ENCODE measurements at regions not wholly inside any gene's neighbourhood (a gene's known extent, or its start where the extent isn't known, plus 50 kb on each side); places are given as distances from the start of the nearest gene placed in this dataset.
A peak's percentile ranks its signal among the peaks of the same experiment; 100 is the strongest.

DNA sequence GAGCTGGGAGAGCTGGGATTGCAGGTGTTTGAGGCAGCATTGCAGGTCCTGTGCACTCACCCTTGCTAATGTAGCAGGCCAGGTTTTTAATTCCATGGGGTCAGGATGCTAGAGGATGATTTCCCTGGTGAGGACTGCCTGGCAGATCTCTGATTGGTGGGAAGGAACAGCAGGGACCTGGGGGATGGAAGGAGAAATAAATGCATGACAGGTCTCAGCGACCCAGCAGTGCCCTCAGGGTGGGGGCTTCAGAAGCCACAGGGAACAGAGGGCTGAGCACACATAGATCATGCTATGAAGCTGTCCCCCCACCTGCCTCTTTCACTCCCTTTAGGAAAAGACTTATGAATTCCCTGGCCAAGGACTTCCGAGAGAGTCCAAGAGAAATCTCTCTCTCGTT is 255.5 kb upstream of the N4BP1 start:
- H3K4me3 Mint-ChIP-seq = no peak overlapping the region
- DNase-seq = no peak
- no peaks in the 10 kb centered on the region for H3K27me3 Mint-ChIP-seq
- H3K4me1 Mint-ChIP-seq = no peaks in the 10 kb centered on the region
- H3K9me3 Mint-ChIP-seq = peaks cover 23 to 36% of the 10 kb centered on the region in 2 donors
- no peak overlapping the region for H3K27ac Mint-ChIP-seq
- ATAC-seq = no peak

GRCh38 chr16:48864055-48864454 is 254.1 kb upstream of the N4BP1 start:
- peaks cover 17 to 34% of the 10 kb centered on the region in 2 donors for H3K9me3 Mint-ChIP-seq

GRCh38 chr16:48862087-48862532 is 252.1 kb upstream of the N4BP1 start:
- ATAC-seq (no peak), DNase-seq (no peak)
- H3K4me3 Mint-ChIP-seq = no peak overlapping the region
- no peak overlapping the region for H3K27ac Mint-ChIP-seq
- H3K4me1 Mint-ChIP-seq = no peaks in the 10 kb centered on the region
- no peaks in the 10 kb centered on the region for H3K27me3 Mint-ChIP-seq
- H3K9me3 Mint-ChIP-seq = peaks cover 10 to 34% of the 10 kb centered on the region in 2 donors

More at GRCh38 chr16:48864055-48864454, 254.1 kb upstream of the N4BP1 start:
- Mint-ChIP-seq H3K4me3 (no peak overlapping the region), H3K4me1 (no peaks in the 10 kb centered on the region), H3K27ac (peak overlapping the region in 1 of 2 donors; percentile 8), H3K27me3 (no peaks in the 10 kb centered on the region)
- DNase-seq = no peak
- ATAC-seq = no peak

DNA sequence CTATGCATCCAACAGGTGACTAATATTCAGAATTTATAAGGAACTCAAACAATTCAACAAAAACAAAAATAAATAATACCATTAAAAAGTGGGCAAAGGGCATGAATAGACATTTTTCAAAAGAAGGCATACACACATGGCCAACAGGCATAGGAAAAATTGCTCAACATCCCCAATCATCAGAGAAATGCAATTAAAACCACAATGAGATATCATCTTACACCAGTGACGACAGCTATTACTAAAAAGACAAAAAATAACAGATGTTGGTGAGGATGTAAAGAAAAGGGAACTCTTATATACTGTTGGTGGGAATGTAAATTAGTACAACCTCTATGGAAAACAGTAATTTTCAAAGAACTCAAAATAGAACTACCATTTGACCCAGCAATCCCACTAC is 250.4 kb upstream of the N4BP1 start:
- no peak overlapping the region for H3K4me3 Mint-ChIP-seq
- no peaks in the 10 kb centered on the region for H3K4me1 Mint-ChIP-seq
- peaks cover 10 to 34% of the 10 kb centered on the region in 2 donors for H3K9me3 Mint-ChIP-seq
- no peak for ATAC-seq
- no peak for DNase-seq
- H3K27me3 Mint-ChIP-seq = no peaks in the 10 kb centered on the region
- no peak overlapping the region for H3K27ac Mint-ChIP-seq

DNA sequence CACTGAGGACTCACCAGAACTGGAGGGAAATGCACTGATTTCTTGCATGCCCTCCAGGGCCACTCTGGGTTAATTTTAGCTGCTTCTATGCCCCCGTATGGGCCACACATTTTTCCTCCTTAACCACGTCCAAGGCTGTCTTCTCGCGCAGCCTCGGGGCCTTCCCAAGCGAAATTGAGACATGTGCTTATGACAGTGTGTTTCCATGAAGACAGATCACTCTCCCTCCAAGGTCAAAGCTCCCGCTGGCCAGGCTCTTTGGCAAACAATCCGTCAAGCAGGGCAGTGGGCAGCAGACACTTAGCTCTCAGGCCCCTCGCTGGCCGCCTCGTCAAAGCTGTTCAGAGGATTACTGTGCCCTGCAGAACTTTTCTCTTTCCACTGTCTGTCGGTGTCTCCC is 243.0 kb upstream of the N4BP1 start:
- Mint-ChIP-seq H3K4me1 (no peaks in the 10 kb centered on the region), H3K27ac (no peak overlapping the region), H3K27me3 (no peaks in the 10 kb centered on the region), H3K9me3 (peaks cover 0 to 8% of the 10 kb centered on the region in 2 donors), H3K4me3 (no peak overlapping the region)
- DNase-seq (no peak), ATAC-seq (no peak)

DNA sequence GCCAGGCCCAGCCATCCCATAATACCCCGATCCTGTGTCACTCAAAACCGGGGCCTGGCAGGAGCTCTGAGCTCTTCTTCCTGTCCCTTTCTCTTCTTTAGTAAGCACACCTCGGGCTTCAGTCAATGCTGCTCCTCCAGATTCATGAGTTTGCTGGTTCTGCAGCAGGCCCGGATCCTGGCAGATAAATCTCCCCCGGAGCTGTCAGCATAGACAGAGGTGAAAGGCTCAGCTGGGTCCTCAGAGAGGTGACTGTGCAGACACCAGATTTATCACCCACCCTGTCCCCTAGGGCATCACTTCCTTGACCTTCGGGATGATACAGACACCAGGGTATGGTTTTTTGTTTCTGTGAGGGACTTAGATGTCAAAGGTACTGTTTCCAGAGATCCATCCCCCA is 242.5 kb upstream of the N4BP1 start:
- ATAC-seq (no peak), DNase-seq (no peak)
- Mint-ChIP-seq H3K27me3 (no peaks in the 10 kb centered on the region), H3K27ac (no peak overlapping the region), H3K4me1 (no peaks in the 10 kb centered on the region), H3K4me3 (no peak overlapping the region), H3K9me3 (peaks cover 0 to 8% of the 10 kb centered on the region in 2 donors)

GRCh38 chr16:48850097-48850770 is 240.3 kb upstream of the N4BP1 start:
- DNase-seq (no peak), ATAC-seq (no peak)
- H3K27me3 Mint-ChIP-seq = no peaks in the 10 kb centered on the region
- H3K4me3 Mint-ChIP-seq = no peak overlapping the region
- no peak overlapping the region for H3K27ac Mint-ChIP-seq
- peaks cover 0 to 8% of the 10 kb centered on the region in 2 donors for H3K9me3 Mint-ChIP-seq
- H3K4me1 Mint-ChIP-seq = no peaks in the 10 kb centered on the region

DNA sequence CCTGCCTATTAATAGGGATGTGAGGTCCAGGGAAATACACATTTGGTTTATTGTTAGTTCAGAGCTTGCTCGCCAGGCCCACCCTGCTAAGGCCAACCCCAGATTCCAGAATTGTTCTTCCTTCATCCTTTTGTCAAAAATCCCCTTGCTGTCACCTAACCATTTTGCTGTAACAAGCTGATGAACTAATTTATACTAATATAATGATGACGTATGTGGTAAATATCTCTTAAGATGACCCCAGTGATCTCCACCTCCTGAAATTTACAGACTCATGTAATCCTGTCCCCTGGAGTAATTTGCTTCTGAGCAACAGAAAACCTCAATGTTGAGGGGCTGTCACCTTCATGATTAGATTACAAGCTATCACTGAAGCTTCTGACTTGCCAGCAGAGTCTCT is 236.3 kb upstream of the N4BP1 start:
- H3K9me3 Mint-ChIP-seq = peaks cover 0 to 8% of the 10 kb centered on the region in 2 donors
- no peaks in the 10 kb centered on the region for H3K4me1 Mint-ChIP-seq
- ATAC-seq (no peak), DNase-seq (no peak)
- H3K27me3 Mint-ChIP-seq = no peaks in the 10 kb centered on the region
- no peak overlapping the region for H3K27ac Mint-ChIP-seq
- H3K4me3 Mint-ChIP-seq = no peak overlapping the region

DNA sequence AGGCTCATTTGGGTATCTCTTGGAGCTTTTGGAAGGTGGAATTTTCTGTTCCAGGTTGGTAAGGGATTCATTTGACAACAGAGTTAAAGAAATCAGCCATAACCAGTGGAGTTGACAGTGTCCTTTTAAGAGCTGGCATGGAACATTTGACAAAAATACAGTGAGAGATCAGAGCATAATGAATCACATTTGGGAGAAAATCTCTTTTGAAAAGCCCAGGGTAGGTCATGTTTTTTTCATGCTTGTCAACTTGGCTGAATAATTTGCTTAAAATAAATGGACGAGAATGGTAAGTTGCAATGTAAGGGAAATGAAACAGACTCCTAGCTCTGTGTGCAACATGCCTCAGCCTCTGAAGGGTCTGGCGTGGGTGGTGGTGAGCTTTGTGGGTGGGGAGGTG is 235.3 kb upstream of the N4BP1 start:
- ATAC-seq (no peak), DNase-seq (no peak)
- peaks cover 2% of the 10 kb centered on the region for H3K27me3 Mint-ChIP-seq
- no peak overlapping the region for H3K27ac Mint-ChIP-seq
- peaks cover 0 to 8% of the 10 kb centered on the region in 2 donors for H3K9me3 Mint-ChIP-seq
- H3K4me1 Mint-ChIP-seq = no peaks in the 10 kb centered on the region
- no peak overlapping the region for H3K4me3 Mint-ChIP-seq

- Mint-ChIP-seq H3K4me1 (no peaks in the 10 kb centered on the region), H3K4me3 (no peak overlapping the region), H3K27ac (no peak overlapping the region), H3K9me3 (no peaks in the 10 kb centered on the region), H3K27me3 (peaks cover 7% of the 10 kb centered on the region)
- DNase-seq (no peak), ATAC-seq (no peak)
These were observed 228.4 kb upstream of the N4BP1 start for GRCh38 chr16:48838349-48838748.

GRCh38 chr16:48836636-48837035 is 226.7 kb upstream of the N4BP1 start:
- no peak overlapping the region for H3K27ac Mint-ChIP-seq
- H3K27me3 Mint-ChIP-seq = peaks cover 7% of the 10 kb centered on the region
- DNase-seq (no peak), ATAC-seq (no peak)
- H3K4me3 Mint-ChIP-seq = no peak overlapping the region
- H3K9me3 Mint-ChIP-seq = peaks cover 0 to under 1% of the 10 kb centered on the region in 2 donors
- no peaks in the 10 kb centered on the region for H3K4me1 Mint-ChIP-seq

DNA sequence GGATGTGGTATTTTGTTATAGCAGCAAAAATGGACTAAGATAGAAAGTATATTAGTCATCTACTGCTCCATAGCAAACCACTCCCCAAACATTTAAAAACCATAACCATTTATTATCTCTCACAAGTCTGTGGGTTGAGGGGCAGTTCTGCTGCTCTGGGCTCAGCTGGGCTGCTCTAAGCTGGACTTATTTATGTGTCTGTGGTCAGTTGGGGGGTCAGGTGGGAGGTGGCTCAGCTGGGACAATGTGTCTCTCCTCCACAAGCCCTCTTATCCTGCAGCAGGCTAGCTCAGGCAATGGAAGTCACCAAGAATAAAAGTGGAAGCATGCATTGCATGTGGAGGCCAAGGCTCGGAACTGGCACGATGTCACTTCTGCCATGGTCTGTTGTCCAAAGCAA is 226.1 kb upstream of the N4BP1 start:
- Mint-ChIP-seq H3K27ac (no peak overlapping the region), H3K9me3 (peaks cover 0 to 6% of the 10 kb centered on the region in 2 donors), H3K4me3 (no peak overlapping the region), H3K4me1 (no peaks in the 10 kb centered on the region), H3K27me3 (peaks cover 7% of the 10 kb centered on the region)
- no peak for ATAC-seq
- no peak for DNase-seq

DNA sequence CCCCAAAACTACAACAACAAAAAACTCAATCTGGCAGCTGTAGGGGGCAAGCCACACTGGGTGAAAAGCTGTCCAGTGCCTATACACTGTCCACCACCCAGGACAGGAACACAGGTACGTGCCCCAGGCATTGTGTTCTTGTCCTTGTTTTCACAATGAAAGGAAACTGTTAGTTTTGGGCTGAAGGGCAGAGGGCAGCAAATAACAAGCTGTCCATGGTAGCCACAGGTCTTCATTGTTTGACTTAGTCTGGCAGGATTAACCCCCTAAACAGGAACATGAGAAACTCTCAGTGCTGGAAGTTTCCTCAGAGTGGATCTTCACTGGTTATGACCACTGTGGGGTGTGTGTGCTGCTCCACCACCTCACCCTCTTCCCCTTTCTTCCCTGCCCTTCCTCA is 224.6 kb upstream of the N4BP1 start:
- Mint-ChIP-seq H3K27me3 (no peaks in the 10 kb centered on the region), H3K27ac (no peak overlapping the region), H3K9me3 (peaks cover 0 to 7% of the 10 kb centered on the region in 2 donors), H3K4me1 (no peaks in the 10 kb centered on the region), H3K4me3 (no peak overlapping the region)
- ATAC-seq = no peak
- DNase-seq = no peak

DNA sequence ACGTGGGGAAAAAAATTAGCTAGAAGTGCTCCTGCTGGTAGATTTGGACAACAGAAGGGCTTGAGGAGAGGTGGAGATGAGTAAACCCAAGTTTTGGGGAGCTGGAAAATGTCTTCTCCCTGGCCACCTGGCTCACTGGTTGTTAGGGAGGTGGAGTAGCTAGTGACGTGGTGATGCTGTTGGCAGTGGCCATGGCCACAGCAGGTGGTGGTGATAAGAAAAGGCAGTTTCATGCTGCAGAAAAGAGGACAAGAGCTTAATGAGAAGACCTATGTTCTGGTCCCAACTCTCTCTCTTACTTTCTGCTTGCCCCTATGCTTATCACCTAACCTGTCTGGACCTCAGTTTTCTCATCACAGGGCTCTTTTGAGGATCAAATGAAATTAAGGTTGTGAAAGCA is 223.5 kb upstream of the N4BP1 start:
- H3K4me3 Mint-ChIP-seq = no peak overlapping the region
- peaks cover 0 to 7% of the 10 kb centered on the region in 2 donors for H3K9me3 Mint-ChIP-seq
- H3K27me3 Mint-ChIP-seq = no peaks in the 10 kb centered on the region
- no peak overlapping the region for H3K27ac Mint-ChIP-seq
- DNase-seq = no peak
- H3K4me1 Mint-ChIP-seq = no peaks in the 10 kb centered on the region
- ATAC-seq = no peak

DNA sequence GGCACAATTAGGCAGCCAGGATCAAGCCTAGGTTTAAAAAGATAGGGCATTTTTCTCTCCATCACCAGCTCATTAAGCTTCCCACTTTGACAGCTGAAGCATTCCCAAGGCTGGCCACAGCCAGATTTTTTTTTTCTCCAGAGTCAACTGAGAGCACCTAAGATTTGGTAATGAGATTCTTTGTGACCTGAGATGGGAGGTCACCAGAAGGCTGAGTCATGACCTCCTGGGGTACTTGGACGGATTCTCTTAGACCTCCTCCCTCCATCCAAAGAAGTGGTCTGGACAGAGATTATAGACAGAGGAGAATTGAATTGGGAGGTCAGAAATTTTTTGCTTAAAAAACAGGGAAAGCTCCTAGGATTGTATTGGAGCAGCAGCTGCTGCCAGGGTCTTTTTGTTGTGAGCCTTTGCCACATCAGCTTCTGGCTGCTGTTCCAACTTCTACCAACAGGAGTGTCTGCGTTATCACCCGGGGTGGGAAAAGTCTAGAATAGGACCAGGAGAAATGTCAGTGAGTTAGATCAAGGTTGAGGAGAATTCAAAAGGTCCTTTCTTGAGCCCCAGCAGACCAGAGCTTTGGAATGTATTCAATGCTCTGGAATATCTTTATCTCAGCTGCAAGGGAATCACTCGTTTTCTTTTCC is 221.2 kb upstream of the N4BP1 start:
- H3K9me3 Mint-ChIP-seq = peaks cover 0 to 7% of the 10 kb centered on the region in 2 donors
- H3K27me3 Mint-ChIP-seq = no peaks in the 10 kb centered on the region
- H3K4me3 Mint-ChIP-seq = no peak overlapping the region
- H3K4me1 Mint-ChIP-seq = no peaks in the 10 kb centered on the region
- no peak for DNase-seq
- ATAC-seq = no peak
- H3K27ac Mint-ChIP-seq = no peak overlapping the region

- ATAC-seq = no peak
- DNase-seq = no peak
- Mint-ChIP-seq H3K9me3 (peaks cover 0 to 14% of the 10 kb centered on the region in 2 donors), H3K27ac (no peak overlapping the region), H3K4me1 (no peaks in the 10 kb centered on the region), H3K27me3 (no peaks in the 10 kb centered on the region), H3K4me3 (no peak overlapping the region)
These were observed 219.6 kb upstream of the N4BP1 start for GRCh38 chr16:48829336-48830310.
